Stimulated activated naive CD8-positive, alpha-beta T cell treated with anti-CD3 and anti-CD28 coated beads, Interleukin-15, Interleukin-2, amounts not matched to agents 100 ng/mL and 50 ng/mL, for 24 hours (primary cell): ENCODE measurements at regions not wholly inside any gene's neighbourhood (a gene's known extent, or its start where the extent isn't known, plus 50 kb on each side); places are given as distances from the start of the nearest gene placed in this dataset.

Experiments used
- H3K27ac Mint-ChIP-seq: one replicate; pipeline ENCODE4 v1.8.0; 2021; ENCODE audit warnings: mild to moderate bottlenecking, mixed read lengths
- H3K27me3 Mint-ChIP-seq: one replicate; pipeline ENCODE4 v1.8.0; 2021; ENCODE audit warnings: mixed read lengths
- H3K36me3 Mint-ChIP-seq: one replicate; pipeline ENCODE4 v1.8.0; 2021; ENCODE audit warnings: low read depth, mixed read lengths
- H3K4me1 Mint-ChIP-seq: one replicate; pipeline ENCODE4 v1.8.0; 2021; ENCODE audit warnings: low read depth, mixed read lengths
- H3K4me3 Mint-ChIP-seq: one replicate; pipeline ENCODE4 v1.8.0; 2021; ENCODE audit warnings: mild to moderate bottlenecking, mixed read lengths
- H3K9me3 Mint-ChIP-seq: one replicate; pipeline ENCODE4 v1.8.0; 2021; ENCODE audit warnings: mixed read lengths

DNA sequence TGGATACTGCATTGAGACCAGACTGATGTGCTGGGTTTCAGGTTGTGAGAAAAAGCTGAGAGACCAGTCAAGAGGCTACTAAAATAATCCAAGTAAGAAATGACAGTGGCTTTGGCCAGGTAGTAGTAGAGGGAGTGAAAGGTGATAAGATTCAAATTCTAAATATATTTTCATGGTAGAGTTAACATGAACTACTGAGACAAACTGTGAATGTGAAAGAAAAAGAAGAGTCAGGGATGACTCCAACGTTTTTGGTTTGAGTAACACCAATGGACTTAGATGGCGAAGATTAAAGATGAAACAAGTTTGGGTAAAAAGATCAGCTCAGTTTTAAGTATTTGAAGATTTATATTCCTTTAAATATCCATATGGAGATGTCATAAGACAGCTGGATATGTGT, 209.4 kb downstream of the ZEB2 start:
- Mint-ChIP-seq H3K4me3 (peak overlapping the region; percentile 6), H3K36me3 (peaks cover 61% of the 10 kb centered on the region)

DNA sequence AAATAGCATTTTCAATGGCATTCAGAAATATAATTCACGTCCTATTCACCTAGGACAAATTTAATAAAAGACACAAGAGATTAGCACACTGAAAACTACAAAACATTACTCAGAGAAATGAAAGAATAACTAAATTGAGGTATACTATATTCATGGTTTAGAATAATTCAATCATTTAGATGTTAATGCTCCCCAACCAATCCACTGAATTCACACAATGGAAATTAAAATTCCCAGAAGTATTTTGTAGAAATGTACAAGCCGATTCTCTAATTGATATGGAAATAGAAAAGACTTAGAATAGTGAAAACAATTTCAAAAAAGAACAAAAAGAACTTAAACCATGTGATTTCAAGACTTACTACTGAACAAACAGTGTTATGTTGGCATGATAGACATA, 212.2 kb downstream of the ZEB2 start:
- Mint-ChIP-seq H3K4me1 (peaks cover 42% of the 10 kb centered on the region), H3K27me3 (no peaks in the 10 kb centered on the region), H3K27ac (no peak overlapping the region), H3K9me3 (peaks cover 12% of the 10 kb centered on the region), H3K36me3 (peaks cover 52% of the 10 kb centered on the region), H3K4me3 (no peak overlapping the region)

More for the DNA sequence above, 209.4 kb downstream of the ZEB2 start:
- Mint-ChIP-seq H3K27ac (peak overlapping the region; percentile 38), H3K9me3 (peaks cover 24% of the 10 kb centered on the region), H3K4me1 (peaks cover 34% of the 10 kb centered on the region), H3K27me3 (no peaks in the 10 kb centered on the region)

- Mint-ChIP-seq H3K27ac (no peak overlapping the region), H3K9me3 (no peaks in the 10 kb centered on the region)
These were observed 215.7 kb downstream of the ZEB2 start for GRCh38 chr2:144304202-144304601.

DNA sequence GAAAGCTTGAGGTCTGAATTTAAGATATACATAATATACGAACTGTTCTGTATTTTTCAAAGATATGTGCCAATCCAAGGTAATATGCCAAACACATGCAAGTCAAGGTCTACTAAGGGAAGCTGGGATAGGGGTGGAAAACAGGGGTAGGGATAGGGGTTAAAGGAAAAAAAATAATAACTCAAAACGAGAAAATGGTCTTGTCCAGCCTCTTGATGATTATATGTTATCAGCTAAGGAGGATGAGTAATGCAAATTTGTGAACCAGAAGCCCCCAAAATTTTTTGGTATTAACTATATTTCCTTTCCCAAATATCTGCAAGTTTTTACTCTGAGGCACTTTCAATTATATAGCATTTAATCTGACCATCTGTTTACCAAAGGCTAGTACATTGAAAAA, 219.3 kb downstream of the ZEB2 start:
- peaks cover 17% of the 10 kb centered on the region for H3K36me3 Mint-ChIP-seq
- no peaks in the 10 kb centered on the region for H3K27me3 Mint-ChIP-seq
- H3K4me3 Mint-ChIP-seq, result no peak overlapping the region
- H3K9me3 Mint-ChIP-seq, result no peaks in the 10 kb centered on the region
- H3K27ac Mint-ChIP-seq, result no peak overlapping the region
- peaks cover 7% of the 10 kb centered on the region for H3K4me1 Mint-ChIP-seq

More at GRCh38 chr2:144304202-144304601, 215.7 kb downstream of the ZEB2 start:
- Mint-ChIP-seq H3K4me3 (no peak overlapping the region), H3K27me3 (no peaks in the 10 kb centered on the region), H3K36me3 (peaks cover 25% of the 10 kb centered on the region), H3K4me1 (peaks cover 20% of the 10 kb centered on the region)

- Mint-ChIP-seq H3K27ac (no peak overlapping the region), H3K36me3 (peaks cover 42% of the 10 kb centered on the region), H3K27me3 (no peaks in the 10 kb centered on the region), H3K9me3 (peaks cover 22% of the 10 kb centered on the region), H3K4me3 (no peak overlapping the region), H3K4me1 (peaks cover 10% of the 10 kb centered on the region)
These were observed 229.6 kb downstream of the ZEB2 start for GRCh38 chr2:144290276-144290675.

- Mint-ChIP-seq H3K27me3 (no peaks in the 10 kb centered on the region), H3K36me3 (peaks cover 34% of the 10 kb centered on the region), H3K27ac (peak overlapping the region; percentile 9), H3K4me1 (peaks cover 12% of the 10 kb centered on the region), H3K4me3 (no peak overlapping the region), H3K9me3 (peaks cover 22% of the 10 kb centered on the region)
These were observed 231.5 kb downstream of the ZEB2 start for GRCh38 chr2:144288438-144288837.

DNA sequence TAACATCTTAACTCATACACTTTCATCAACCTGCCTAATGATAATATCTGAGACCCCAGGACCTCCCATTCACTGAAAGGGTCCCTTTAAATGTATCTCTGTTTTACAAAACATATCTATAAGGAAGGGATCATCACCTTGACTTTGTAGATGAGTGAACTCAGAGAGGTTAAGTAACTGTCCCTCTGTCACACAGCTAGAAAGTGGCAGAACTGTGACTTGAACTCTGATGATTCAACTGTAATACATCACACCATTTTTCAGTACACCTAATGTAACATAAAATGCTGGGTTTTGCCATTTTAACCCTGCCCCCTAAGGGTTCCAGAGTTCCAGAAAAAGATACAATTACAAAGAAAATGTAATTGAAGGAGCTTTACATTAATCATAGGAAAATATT, 234.6 kb downstream of the ZEB2 start:
- Mint-ChIP-seq H3K27ac (no peak overlapping the region), H3K4me1 (peaks cover 19% of the 10 kb centered on the region), H3K27me3 (no peaks in the 10 kb centered on the region), H3K9me3 (peaks cover 4% of the 10 kb centered on the region), H3K36me3 (peaks cover 14% of the 10 kb centered on the region), H3K4me3 (no peak overlapping the region)

GRCh38 chr2:144281476-144281875, 238.4 kb downstream of the ZEB2 start:
- Mint-ChIP-seq H3K9me3 (no peaks in the 10 kb centered on the region), H3K4me1 (peaks cover 46% of the 10 kb centered on the region), H3K27ac (no peak overlapping the region), H3K4me3 (no peak overlapping the region), H3K36me3 (no peaks in the 10 kb centered on the region), H3K27me3 (no peaks in the 10 kb centered on the region)

DNA sequence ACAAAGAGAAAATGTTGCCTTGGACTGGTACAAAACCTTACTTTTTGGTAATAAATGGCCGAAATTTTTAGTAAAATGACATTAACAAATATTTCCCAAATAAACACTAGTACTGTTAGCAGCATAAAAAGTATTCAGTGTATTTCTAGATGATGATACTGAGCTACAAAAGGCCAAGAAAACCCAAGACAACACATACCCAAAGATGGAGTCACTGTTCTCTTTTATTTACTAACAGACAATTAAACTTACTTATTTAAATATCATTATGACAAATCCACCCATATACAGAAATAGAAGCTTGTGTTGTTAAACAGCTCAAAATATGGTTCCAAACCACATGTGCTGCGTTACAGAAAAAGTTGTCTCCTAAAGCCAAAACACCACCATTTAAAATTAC, 239.9 kb downstream of the ZEB2 start:
- H3K27me3 Mint-ChIP-seq, result no peaks in the 10 kb centered on the region
- no peaks in the 10 kb centered on the region for H3K9me3 Mint-ChIP-seq
- H3K36me3 Mint-ChIP-seq, result no peaks in the 10 kb centered on the region
- H3K27ac Mint-ChIP-seq, result no peak overlapping the region
- H3K4me3 Mint-ChIP-seq, result no peak overlapping the region
- H3K4me1 Mint-ChIP-seq, result peaks cover 36% of the 10 kb centered on the region

DNA sequence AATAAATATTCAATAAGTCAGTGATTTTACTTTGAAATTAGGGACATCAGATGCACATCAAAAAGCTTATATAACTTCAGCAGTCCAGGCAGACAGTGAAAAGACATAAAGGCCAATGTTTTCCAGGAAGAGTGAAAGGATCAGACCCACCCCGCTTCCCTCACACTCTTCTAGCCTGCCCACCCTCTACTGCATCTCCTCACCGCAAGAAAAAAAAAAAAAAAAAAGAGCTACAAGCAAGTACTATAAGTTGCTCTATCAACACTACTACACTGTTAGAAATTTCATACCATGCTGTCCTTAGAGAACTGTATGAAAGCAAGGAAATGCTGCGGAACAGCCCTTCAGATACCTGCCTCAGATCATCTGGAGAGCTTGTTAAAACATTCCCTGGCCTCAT, 240.8 kb downstream of the ZEB2 start:
- H3K9me3 Mint-ChIP-seq, result no peaks in the 10 kb centered on the region
- H3K27ac Mint-ChIP-seq, result no peak overlapping the region
- no peaks in the 10 kb centered on the region for H3K36me3 Mint-ChIP-seq
- H3K4me3 Mint-ChIP-seq, result no peak overlapping the region
- H3K27me3 Mint-ChIP-seq, result no peaks in the 10 kb centered on the region
- H3K4me1 Mint-ChIP-seq, result peaks cover 36% of the 10 kb centered on the region

GRCh38 chr2:144277622-144278354, 242.1 kb downstream of the ZEB2 start:
- Mint-ChIP-seq H3K27ac (no peak overlapping the region), H3K4me3 (no peak overlapping the region), H3K36me3 (peaks cover 5% of the 10 kb centered on the region), H3K9me3 (no peaks in the 10 kb centered on the region), H3K27me3 (no peaks in the 10 kb centered on the region), H3K4me1 (peaks cover 34% of the 10 kb centered on the region)

GRCh38 chr2:144275340-144275739, 244.6 kb downstream of the ZEB2 start:
- no peak overlapping the region for H3K27ac Mint-ChIP-seq
- no peak overlapping the region for H3K4me3 Mint-ChIP-seq
- H3K4me1 Mint-ChIP-seq, result peaks cover 35% of the 10 kb centered on the region
- peaks cover 5% of the 10 kb centered on the region for H3K36me3 Mint-ChIP-seq
- H3K27me3 Mint-ChIP-seq, result no peaks in the 10 kb centered on the region
- H3K9me3 Mint-ChIP-seq, result no peaks in the 10 kb centered on the region

- no peaks in the 10 kb centered on the region for H3K27me3 Mint-ChIP-seq
- no peak overlapping the region for H3K4me3 Mint-ChIP-seq
- H3K36me3 Mint-ChIP-seq, result peaks cover 5% of the 10 kb centered on the region
- no peaks in the 10 kb centered on the region for H3K9me3 Mint-ChIP-seq
- no peak overlapping the region for H3K27ac Mint-ChIP-seq
- H3K4me1 Mint-ChIP-seq, result peaks cover 23% of the 10 kb centered on the region
These were observed 245.8 kb downstream of the ZEB2 start for GRCh38 chr2:144274131-144274530.

GRCh38 chr2:144270951-144271350, 249.0 kb downstream of the ZEB2 start:
- Mint-ChIP-seq H3K9me3 (no peaks in the 10 kb centered on the region), H3K27ac (no peak overlapping the region), H3K4me3 (no peak overlapping the region), H3K4me1 (peaks cover 31% of the 10 kb centered on the region), H3K36me3 (peaks cover 6% of the 10 kb centered on the region), H3K27me3 (no peaks in the 10 kb centered on the region)

- Mint-ChIP-seq H3K36me3 (peaks cover 15% of the 10 kb centered on the region), H3K27ac (peak overlapping the region; percentile 81), H3K9me3 (no peaks in the 10 kb centered on the region), H3K4me3 (no peak overlapping the region), H3K4me1 (peaks cover 56% of the 10 kb centered on the region), H3K27me3 (no peaks in the 10 kb centered on the region)
These were observed 251.8 kb downstream of the ZEB2 start for GRCh38 chr2:144268036-144268678.
